Progenitor cell of endocrine pancreas (in vitro differentiated cells): ENCODE measurements at regions not wholly inside any gene's neighbourhood (a gene's known extent, or its start where the extent isn't known, plus 50 kb on each side); places are given as distances from the start of the nearest gene placed in this dataset.

Source experiments
- DNase-seq: peaks from one replicate; pipeline ENCODE4 v3.0.0; 2021; ENCODE audit warnings: low spot score; ENCODE audit not compliant: unreplicated experiment
- H3K27ac Mint-ChIP-seq: 2 replicates; pipeline ENCODE4 v1.8.0; 2021; ENCODE audit warnings: mild to moderate bottlenecking, moderate library complexity, mixed read lengths
- H3K27me3 Mint-ChIP-seq: 2 replicates; pipeline ENCODE4 v1.8.0; 2021; ENCODE audit warnings: mixed read lengths
- H3K36me3 Mint-ChIP-seq: 2 replicates; pipeline ENCODE4 v1.8.0; 2022; ENCODE audit warnings: mixed read lengths; ENCODE audit not compliant: insufficient read depth
- H3K4me1 Mint-ChIP-seq: 2 replicates; pipeline ENCODE4 v1.8.0; 2021; ENCODE audit warnings: low read depth, mixed read lengths
- H3K4me3 Mint-ChIP-seq: 2 replicates; pipeline ENCODE4 v1.8.0; 2021; ENCODE audit warnings: low read depth, mild to moderate bottlenecking, moderate library complexity, mixed read lengths
- H3K9me3 Mint-ChIP-seq: 2 replicates; pipeline ENCODE4 v1.8.0; 2021; ENCODE audit warnings: low read depth, mixed read lengths
- CTCF ChIP-seq: fragments of 200-600 bp; sonication (generic); IDR thresholded peaks from one replicate; pipeline ENCODE4 v1.5.0; 2021; ENCODE audit warnings: antibody characterized with exemption, mild to moderate bottlenecking; ENCODE audit not compliant: unreplicated experiment

- Mint-ChIP-seq H3K27ac (no peak overlapping the region), H3K36me3 (peaks cover 7% of the 10 kb centered on the region), H3K4me3 (no peak overlapping the region), H3K27me3 (no peaks in the 10 kb centered on the region), H3K4me1 (peaks cover 9% of the 10 kb centered on the region), H3K9me3 (peaks cover 27% of the 10 kb centered on the region)
- DNase-seq = no peak
- TF ChIP-seq CTCF = no peak
These were observed 70.6 kb upstream of the PRICKLE1 start for GRCh38 chr12:42660117-42660516.

GRCh38 chr12:42652048-42652447 is 62.5 kb upstream of the PRICKLE1 start:
- no peak for DNase-seq
- no peak for TF ChIP-seq CTCF
- Mint-ChIP-seq H3K36me3 (no peaks in the 10 kb centered on the region), H3K4me1 (no peaks in the 10 kb centered on the region), H3K27me3 (no peaks in the 10 kb centered on the region), H3K4me3 (no peak overlapping the region), H3K27ac (no peak overlapping the region), H3K9me3 (peaks cover 10% of the 10 kb centered on the region)

- no peaks in the 10 kb centered on the region for H3K36me3 Mint-ChIP-seq
- H3K4me1 Mint-ChIP-seq = no peaks in the 10 kb centered on the region
- no peak for DNase-seq
- H3K9me3 Mint-ChIP-seq = peaks cover 6% of the 10 kb centered on the region
- TF ChIP-seq CTCF = no peak
- no peak overlapping the region for H3K27ac Mint-ChIP-seq
- H3K27me3 Mint-ChIP-seq = no peaks in the 10 kb centered on the region
- H3K4me3 Mint-ChIP-seq = no peak overlapping the region
These were observed 58.5 kb upstream of the PRICKLE1 start for GRCh38 chr12:42648061-42648460.

- H3K27ac Mint-ChIP-seq = no peak overlapping the region
- peaks cover 3% of the 10 kb centered on the region for H3K9me3 Mint-ChIP-seq
- H3K4me3 Mint-ChIP-seq = no peak overlapping the region
- no peaks in the 10 kb centered on the region for H3K36me3 Mint-ChIP-seq
- no peak for DNase-seq
- H3K4me1 Mint-ChIP-seq = peaks cover 15% of the 10 kb centered on the region
- TF ChIP-seq CTCF = no peak
- no peaks in the 10 kb centered on the region for H3K27me3 Mint-ChIP-seq
These were observed 54.5 kb upstream of the PRICKLE1 start for GRCh38 chr12:42643881-42644579.

- Mint-ChIP-seq H3K4me3 (no peak overlapping the region), H3K27me3 (no peaks in the 10 kb centered on the region), H3K4me1 (peaks cover 20% of the 10 kb centered on the region), H3K9me3 (peaks cover 4% of the 10 kb centered on the region), H3K36me3 (no peaks in the 10 kb centered on the region), H3K27ac (no peak overlapping the region)
- TF ChIP-seq CTCF = no peak
- no peak for DNase-seq
These were observed 51.8 kb upstream of the PRICKLE1 start for GRCh38 chr12:42641221-42641885.
